WERI-Rb-1 (cell line): ENCODE measurements at regions not wholly inside any gene's neighbourhood (a gene's known extent, or its start where the extent isn't known, plus 50 kb on each side); places are given as distances from the start of the nearest gene placed in this dataset.
"Not testable (repeated sequence)": the region's sequence is repeated elsewhere in the genome, so short reads cannot be mapped to it uniquely, and the experiment has no call there.

Experiments
- DNase-seq: peaks from one replicate; pipeline ENCODE4 v3.0.0-alpha.2; 2020
- H3K27ac ChIP-seq: fragments of 250-450 bp; sonication (Bioruptor Pico); 2 replicates; pipeline ENCODE4 v1.5.1; 2020; ENCODE audit warnings: mild to moderate bottlenecking, moderate library complexity
- H3K27me3 ChIP-seq: fragments of 250-450 bp; sonication (Bioruptor Pico); 2 replicates; pipeline ENCODE4 v1.5.1; 2021; ENCODE audit warnings: mild to moderate bottlenecking, low read depth, moderate library complexity; ENCODE audit not compliant: insufficient read depth, severe bottlenecking
- H3K36me3 ChIP-seq: fragments of 250-450 bp; sonication (Bioruptor Pico); 2 replicates; pipeline ENCODE4 v1.5.1; 2020; ENCODE audit warnings: mild to moderate bottlenecking, moderate library complexity
- H3K4me3 ChIP-seq: 2 replicates; pipeline ENCODE4 v1.5.1; 2011; ENCODE audit warnings: low read depth, mild to moderate bottlenecking, control low read depth, low read length
- H3K9me3 ChIP-seq: fragments of 250-450 bp; sonication (Bioruptor Pico); 2 replicates; pipeline ENCODE4 v1.5.1; 2021; ENCODE audit warnings: mild to moderate bottlenecking, moderate library complexity; ENCODE audit not compliant: severe bottlenecking
- TF ChIP-seq, protein P1 (sequence below): IDR thresholded peaks from 2 replicates; pipeline ENCODE4 v1.5.1; 2011; ENCODE audit warnings: low read depth, mild to moderate bottlenecking, control low read depth, inconsistent platforms, low read length

- no peak overlapping the region for H3K27ac ChIP-seq
- H3K9me3 ChIP-seq = no peaks in the 10 kb centered on the region
- H3K36me3 ChIP-seq = no peaks in the 10 kb centered on the region
- H3K27me3 ChIP-seq = no peaks in the 10 kb centered on the region
- TF ChIP-seq, protein P1, sequence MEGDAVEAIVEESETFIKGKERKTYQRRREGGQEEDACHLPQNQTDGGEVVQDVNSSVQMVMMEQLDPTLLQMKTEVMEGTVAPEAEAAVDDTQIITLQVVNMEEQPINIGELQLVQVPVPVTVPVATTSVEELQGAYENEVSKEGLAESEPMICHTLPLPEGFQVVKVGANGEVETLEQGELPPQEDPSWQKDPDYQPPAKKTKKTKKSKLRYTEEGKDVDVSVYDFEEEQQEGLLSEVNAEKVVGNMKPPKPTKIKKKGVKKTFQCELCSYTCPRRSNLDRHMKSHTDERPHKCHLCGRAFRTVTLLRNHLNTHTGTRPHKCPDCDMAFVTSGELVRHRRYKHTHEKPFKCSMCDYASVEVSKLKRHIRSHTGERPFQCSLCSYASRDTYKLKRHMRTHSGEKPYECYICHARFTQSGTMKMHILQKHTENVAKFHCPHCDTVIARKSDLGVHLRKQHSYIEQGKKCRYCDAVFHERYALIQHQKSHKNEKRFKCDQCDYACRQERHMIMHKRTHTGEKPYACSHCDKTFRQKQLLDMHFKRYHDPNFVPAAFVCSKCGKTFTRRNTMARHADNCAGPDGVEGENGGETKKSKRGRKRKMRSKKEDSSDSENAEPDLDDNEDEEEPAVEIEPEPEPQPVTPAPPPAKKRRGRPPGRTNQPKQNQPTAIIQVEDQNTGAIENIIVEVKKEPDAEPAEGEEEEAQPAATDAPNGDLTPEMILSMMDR = no peak
- H3K4me3 ChIP-seq = no peak overlapping the region
- DNase-seq = no peak
Observed at GRCh38 chr3:157582637-157582973, 79.4 kb upstream of the VEPH1 start.

GRCh38 chr3:157581956-157582636, 78.9 kb upstream of the VEPH1 start:
- DNase-seq, H3K27me3 ChIP-seq, H3K4me3 ChIP-seq, H3K36me3 ChIP-seq, H3K27ac ChIP-seq, H3K9me3 ChIP-seq: not testable (repeated sequence)

- TF ChIP-seq, protein P1 = no peak
- H3K27ac ChIP-seq = no peak overlapping the region
Observed at GRCh38 chr3:157581371-157581770, 78.2 kb upstream of the VEPH1 start.

DNA sequence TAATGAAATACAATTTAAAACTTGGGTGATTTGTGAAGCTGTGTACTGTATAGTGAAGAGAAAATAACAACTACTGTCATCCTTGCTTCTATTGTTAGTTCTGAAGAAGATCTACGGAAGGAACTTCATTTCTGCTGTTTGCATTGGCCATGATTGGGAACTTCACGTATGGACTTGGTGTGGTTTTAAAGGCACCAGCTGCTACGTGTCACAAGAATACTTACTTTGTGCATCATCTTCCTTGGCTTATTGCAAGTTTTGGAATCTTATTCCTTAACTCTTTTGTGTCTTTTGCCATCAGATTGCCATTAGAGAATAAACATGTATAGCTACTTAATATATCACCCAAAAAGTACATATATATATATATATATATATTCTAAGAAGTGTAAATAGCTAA, 75.0 kb upstream of the VEPH1 start:
- no peaks in the 10 kb centered on the region for H3K27me3 ChIP-seq
- TF ChIP-seq, protein P1 = no peak

More at GRCh38 chr3:157581371-157581770, 78.2 kb upstream of the VEPH1 start:
- DNase-seq = no peak
- Histone ChIP-seq H3K27me3 (no peaks in the 10 kb centered on the region), H3K9me3 (no peaks in the 10 kb centered on the region), H3K36me3 (no peaks in the 10 kb centered on the region), H3K4me3 (no peak overlapping the region)

DNA sequence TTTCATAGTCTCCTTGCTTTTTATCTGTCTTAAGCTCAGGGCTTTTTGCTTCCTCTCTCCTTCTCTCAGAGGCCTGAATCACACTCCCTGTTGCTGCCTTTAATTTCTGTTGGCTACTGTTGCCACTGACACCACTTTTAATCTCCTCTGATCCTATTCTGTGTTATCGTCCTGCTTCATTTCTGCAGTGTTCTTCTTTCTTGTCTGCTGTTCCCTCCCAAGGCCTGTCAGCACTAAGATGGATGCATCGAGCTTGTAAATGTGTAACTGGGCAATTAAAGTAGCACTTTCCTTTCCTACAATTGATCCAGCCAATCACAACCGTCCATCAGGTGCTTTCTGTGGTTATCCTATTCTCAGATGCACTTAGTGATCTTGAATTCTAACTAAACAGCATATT, 71.3 kb upstream of the VEPH1 start:
- Histone ChIP-seq H3K36me3 (no peaks in the 10 kb centered on the region), H3K27ac (no peak overlapping the region), H3K4me3 (no peak overlapping the region), H3K27me3 (no peaks in the 10 kb centered on the region), H3K9me3 (no peaks in the 10 kb centered on the region)
- TF ChIP-seq, protein P1 = no peak
- no peak for DNase-seq

More for the DNA sequence above, 75.0 kb upstream of the VEPH1 start:
- Histone ChIP-seq H3K36me3 (no peaks in the 10 kb centered on the region), H3K9me3 (no peaks in the 10 kb centered on the region), H3K27ac (no peak overlapping the region), H3K4me3 (no peak overlapping the region)
- DNase-seq = no peak

DNA sequence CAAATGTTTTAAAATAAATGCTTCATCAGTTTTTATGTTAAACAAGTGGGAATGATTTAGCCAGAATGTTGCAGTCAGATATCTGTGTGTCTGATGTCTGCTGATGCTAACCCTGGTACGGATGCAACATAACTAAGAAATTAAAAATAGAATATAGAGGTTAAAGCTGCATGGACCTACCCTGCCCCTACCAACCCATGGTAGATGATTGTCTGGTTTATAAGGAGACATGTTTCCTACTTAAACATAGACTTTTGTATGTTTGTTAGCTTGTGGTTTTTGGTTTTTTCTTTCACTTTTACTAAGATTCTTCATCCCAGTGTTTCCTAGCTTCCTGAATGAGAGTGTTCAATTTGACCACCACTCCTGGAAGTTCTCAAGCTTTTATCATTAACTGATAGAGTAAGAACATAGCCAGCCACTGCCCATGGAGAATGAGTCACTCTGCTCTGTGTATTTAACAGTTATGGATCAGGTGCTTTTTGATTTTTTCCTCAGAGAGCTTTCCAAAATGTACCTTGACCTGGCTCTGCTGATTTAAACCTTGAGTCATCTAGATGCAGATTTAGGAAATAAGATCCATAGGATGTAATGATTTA, 70.7 kb upstream of the VEPH1 start:
- H3K36me3 ChIP-seq = no peaks in the 10 kb centered on the region
- no peak overlapping the region for H3K27ac ChIP-seq
- H3K4me3 ChIP-seq = no peak overlapping the region
- TF ChIP-seq, protein P1 = no peak
- no peaks in the 10 kb centered on the region for H3K27me3 ChIP-seq
- DNase-seq = no peak
- H3K9me3 ChIP-seq = no peaks in the 10 kb centered on the region
